Adipocyte (in vitro differentiated cells): ENCODE measurements at regions not wholly inside any gene's neighbourhood (a gene's known extent, or its start where the extent isn't known, plus 50 kb on each side); places are given as distances from the start of the nearest gene placed in this dataset.

Experiments used
- DNase-seq: peaks from one replicate; pipeline ENCODE4 v3.0.0-alpha.2; 2015; ENCODE audit warnings: low read depth
- H3K27me3 ChIP-seq: replicated peaks from 2 replicates; pipeline ENCODE4 v1.7.0; 2013; ENCODE audit warnings: mild to moderate bottlenecking, low read length, moderate library complexity; ENCODE audit not compliant: control insufficient read depth, insufficient read depth
- H3K36me3 ChIP-seq: 2 replicates; pipeline ENCODE4 v1.7.0; 2013; ENCODE audit warnings: low read length, mild to moderate bottlenecking, moderate library complexity; ENCODE audit not compliant: control insufficient read depth, insufficient read depth, severe bottlenecking
- H3K4me1 ChIP-seq: 2 replicates; pipeline ENCODE4 v1.7.0; 2013; ENCODE audit warnings: mild to moderate bottlenecking, low read length, moderate library complexity; ENCODE audit not compliant: control insufficient read depth, insufficient read depth
- H3K4me3 ChIP-seq: 2 replicates; pipeline ENCODE4 v1.7.0; 2013; ENCODE audit warnings: mild to moderate bottlenecking, low read length, moderate library complexity
- H3K9ac ChIP-seq: 2 replicates; pipeline ENCODE4 v1.7.0; 2013; ENCODE audit warnings: mild to moderate bottlenecking, low read length, moderate library complexity
- H3K9me3 ChIP-seq: 2 replicates; pipeline ENCODE4 v1.7.0; 2013; ENCODE audit warnings: mild to moderate bottlenecking, low read length, moderate library complexity; ENCODE audit not compliant: control insufficient read depth

DNA sequence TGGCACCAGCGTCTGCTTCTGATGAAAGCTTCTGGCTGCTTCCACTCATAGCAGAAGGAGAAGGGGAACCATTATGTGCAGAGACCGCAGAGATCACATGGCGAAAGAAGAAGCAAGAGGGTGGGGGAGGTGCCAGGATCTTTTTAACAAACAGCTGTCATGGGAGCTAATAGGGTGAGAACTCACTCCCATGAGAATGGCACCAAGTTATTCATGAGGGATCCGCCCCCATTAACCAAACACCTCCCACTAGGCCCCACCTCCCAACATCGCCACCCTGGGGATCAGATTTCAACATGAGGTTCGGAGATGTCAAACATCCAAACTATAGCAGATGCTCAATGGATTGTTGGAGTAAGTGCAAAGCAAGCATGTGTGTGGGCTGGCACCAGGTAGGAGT lies 125.8 kb upstream of the SLIT3 start:
- Histone ChIP-seq H3K4me3 (no peak overlapping the region), H3K36me3 (no peaks in the 10 kb centered on the region), H3K9me3 (no peaks in the 10 kb centered on the region), H3K9ac (no peak overlapping the region), H3K4me1 (peaks cover 38% of the 10 kb centered on the region), H3K27me3 (no peaks in the 10 kb centered on the region)
- DNase-seq: no peak

DNA sequence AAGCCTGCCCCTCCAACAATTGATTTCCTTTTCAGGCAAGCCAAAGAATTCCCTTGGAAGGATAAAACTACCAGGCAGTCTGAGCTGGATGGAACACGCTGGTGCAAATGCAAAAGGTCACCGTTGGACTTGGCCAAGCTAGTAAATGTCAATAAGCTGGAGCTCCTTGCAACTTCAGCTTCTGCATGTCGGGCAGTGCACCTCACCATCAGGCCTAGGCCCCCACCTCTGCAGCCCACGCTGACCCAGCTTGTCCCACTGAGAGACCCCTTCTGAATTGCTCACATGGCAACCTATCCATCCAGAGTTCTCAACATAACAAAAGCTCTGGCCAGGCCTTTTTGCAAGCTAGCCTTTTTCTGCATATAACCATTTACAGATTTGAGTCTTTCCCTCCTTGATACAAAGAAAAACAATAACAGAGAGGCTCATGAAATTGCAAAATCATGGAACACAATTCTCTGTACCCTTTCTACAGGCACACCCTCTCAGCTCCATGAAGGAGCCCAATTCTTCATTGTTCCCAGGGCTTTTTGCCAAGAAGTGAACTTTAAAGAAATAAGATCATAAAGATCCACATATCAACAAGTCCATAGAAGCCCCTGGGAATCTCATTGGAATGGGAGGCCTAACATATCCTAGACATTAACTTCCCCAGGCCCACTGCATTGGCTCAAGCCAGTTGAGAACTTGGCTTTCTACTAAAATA lies 123.9 kb upstream of the SLIT3 start:
- Histone ChIP-seq H3K36me3 (no peaks in the 10 kb centered on the region), H3K9ac (no peak overlapping the region), H3K9me3 (peaks cover 3% of the 10 kb centered on the region), H3K4me1 (peaks cover 29% of the 10 kb centered on the region), H3K27me3 (no peaks in the 10 kb centered on the region), H3K4me3 (no peak overlapping the region)
- DNase-seq: peak; percentile 71

DNA sequence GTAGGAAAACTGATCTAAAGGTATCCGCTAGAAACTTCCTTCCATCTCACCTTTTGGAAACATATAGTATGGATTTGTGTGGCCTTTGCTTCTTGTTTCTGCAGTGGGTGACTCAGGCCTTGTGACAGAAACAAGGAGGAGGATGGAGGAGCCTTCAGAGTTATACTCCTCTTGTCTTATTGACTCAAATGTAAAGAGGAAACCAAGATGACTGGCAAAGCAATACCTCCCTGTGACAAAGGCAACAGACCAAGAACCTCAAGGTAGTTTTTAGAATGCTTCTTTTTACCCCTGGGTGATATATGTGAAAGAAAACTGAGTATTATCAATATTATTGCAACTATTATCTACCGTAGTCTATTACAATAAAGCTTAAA lies 123.3 kb upstream of the SLIT3 start:
- H3K4me3 ChIP-seq: no peak overlapping the region
- no peak for DNase-seq

DNA sequence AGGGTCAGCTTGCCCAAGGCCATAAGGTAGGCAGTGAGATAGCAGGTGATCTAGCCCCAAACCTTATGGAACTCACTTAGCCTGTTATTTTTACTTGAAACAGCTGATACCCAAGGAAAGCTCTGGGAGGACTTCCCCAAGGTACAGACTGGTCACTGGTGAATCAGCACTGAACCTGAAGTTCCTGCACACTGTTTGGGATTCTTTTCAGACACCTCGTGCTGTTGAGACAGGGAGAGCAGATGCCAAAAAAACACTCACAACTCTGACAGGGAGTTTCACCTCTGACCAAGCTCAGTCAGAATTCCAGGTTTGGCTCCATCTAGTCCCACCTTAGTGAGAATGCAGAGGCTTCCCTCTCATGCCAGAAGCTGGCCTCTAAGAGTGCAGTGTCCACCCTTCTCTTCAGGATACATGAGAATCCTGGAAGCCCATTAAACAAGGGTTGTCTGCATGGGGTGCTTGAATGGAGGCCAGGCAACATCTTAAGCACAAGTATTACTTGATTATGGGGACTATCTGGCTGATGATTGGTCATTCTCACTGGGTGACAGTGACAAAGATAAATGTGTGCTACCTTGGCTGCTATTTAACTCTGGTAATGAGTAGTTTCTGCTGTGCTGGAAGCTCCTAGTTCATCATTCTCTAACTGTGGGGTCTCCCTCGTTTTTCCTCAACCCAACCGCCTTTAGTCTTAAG lies 122.8 kb upstream of the SLIT3 start:
- H3K9me3 ChIP-seq: peaks cover 9% of the 10 kb centered on the region
- no peaks in the 10 kb centered on the region for H3K27me3 ChIP-seq
- DNase-seq: no peak
- no peak overlapping the region for H3K4me3 ChIP-seq
- no peaks in the 10 kb centered on the region for H3K36me3 ChIP-seq
- no peak overlapping the region for H3K9ac ChIP-seq
- H3K4me1 ChIP-seq: peaks cover 22% of the 10 kb centered on the region

More for the DNA sequence above, 123.3 kb upstream of the SLIT3 start:
- Histone ChIP-seq H3K4me1 (peaks cover 27% of the 10 kb centered on the region), H3K9ac (no peak overlapping the region), H3K9me3 (peaks cover 8% of the 10 kb centered on the region), H3K27me3 (no peaks in the 10 kb centered on the region), H3K36me3 (no peaks in the 10 kb centered on the region)

DNA sequence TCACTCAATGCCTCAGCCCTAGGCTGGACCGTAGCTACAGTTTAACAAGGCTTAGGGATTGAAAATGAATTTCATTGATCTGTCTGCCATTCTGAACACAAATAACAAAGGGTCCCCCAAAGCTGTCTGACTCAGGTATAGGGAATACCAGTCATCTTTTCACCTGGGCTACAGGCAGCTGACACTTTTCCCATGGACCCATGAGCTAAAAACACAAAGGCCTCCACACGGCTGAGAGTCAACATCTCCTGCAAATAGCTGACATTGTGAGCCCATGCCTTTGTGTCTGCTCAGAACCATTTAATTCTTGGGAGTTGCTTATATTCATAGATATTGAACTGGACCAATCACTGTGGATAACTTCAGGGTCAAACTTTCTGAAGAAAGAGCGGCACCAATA lies 121.1 kb upstream of the SLIT3 start:
- Histone ChIP-seq H3K36me3 (no peaks in the 10 kb centered on the region), H3K9ac (no peak overlapping the region), H3K4me3 (no peak overlapping the region), H3K27me3 (no peaks in the 10 kb centered on the region), H3K9me3 (peaks cover 9% of the 10 kb centered on the region), H3K4me1 (peaks cover 22% of the 10 kb centered on the region)
- no peak for DNase-seq

DNA sequence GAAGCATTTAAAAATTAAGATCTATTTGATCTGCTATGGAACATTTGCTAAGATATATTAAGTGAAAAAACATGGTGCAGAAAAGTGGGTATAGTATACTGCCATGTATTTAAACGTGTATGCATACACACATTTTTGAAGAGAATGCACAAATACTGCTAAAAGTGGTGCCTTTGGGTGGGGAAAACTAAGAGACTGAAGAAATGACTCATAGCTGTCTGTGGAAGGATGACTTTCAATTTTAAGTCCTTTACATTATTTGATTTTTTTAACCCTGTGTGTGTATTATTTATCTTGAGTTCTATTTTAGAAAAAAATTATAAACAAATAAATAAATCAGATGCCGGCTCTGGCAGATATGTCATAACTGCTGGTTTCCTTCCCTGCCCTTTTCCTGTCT lies 120.7 kb upstream of the SLIT3 start:
- Histone ChIP-seq H3K9ac (no peak overlapping the region), H3K27me3 (no peaks in the 10 kb centered on the region), H3K4me1 (peaks cover 25% of the 10 kb centered on the region), H3K4me3 (no peak overlapping the region), H3K36me3 (no peaks in the 10 kb centered on the region), H3K9me3 (peaks cover 9% of the 10 kb centered on the region)
- peak; percentile 56 for DNase-seq

DNA sequence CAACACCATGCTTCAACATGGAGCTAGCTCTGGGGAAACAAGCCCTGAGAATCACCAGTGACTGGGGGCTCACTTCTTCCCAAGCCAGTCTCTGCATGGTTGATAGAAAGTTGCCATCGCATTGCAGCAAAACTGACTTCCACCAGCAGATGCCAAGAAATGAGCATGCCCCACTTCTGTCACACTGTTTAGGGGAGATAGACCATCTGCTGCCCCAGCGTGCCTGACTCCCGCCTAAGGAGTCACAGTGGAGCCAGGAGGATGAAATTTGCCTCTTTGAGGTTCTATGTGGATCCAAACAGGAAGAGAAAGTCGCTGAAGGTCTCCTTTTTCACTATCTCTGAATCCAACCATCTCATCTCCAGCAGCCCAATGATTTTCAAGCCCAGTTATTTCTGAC lies 116.7 kb upstream of the SLIT3 start:
- peaks cover 9% of the 10 kb centered on the region for H3K9me3 ChIP-seq
- H3K36me3 ChIP-seq: no peaks in the 10 kb centered on the region
- no peak overlapping the region for H3K9ac ChIP-seq
- no peaks in the 10 kb centered on the region for H3K27me3 ChIP-seq
- H3K4me1 ChIP-seq: peaks cover 36% of the 10 kb centered on the region
- no peak for DNase-seq
- H3K4me3 ChIP-seq: no peak overlapping the region

DNA sequence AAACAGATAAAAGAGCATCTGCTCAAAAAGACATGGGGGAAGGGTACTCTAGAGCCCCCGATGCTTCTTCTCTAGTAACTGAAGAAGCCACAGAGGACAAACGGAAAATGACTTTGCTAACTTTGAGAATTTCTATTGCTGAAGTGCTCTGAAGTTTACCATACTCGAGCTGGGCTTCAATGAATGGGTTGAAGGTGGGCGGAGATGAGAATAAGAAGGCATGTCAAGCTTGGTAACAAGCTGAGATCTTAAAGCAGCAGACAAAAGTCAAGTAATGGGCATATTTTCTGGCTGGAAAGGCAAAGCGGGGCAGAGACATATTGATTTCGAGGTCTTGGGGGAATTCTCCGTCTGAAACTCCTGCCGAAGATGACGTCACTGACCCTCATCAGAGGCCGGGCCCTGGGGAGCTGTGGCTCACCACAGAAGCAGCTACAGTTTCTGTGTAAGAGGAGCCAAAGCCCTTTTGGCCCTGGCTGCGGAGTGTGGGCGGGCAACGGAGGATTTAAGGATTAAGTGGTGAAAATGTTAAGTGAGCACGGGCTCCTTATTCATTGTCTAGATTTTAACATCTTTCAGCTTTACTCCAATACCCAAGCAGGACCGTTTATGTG lies 115.8 kb upstream of the SLIT3 start:
- H3K9me3 ChIP-seq: peaks cover 9% of the 10 kb centered on the region
- H3K4me1 ChIP-seq: peaks cover 46% of the 10 kb centered on the region
- H3K9ac ChIP-seq: peak overlapping the region; percentile 23
- H3K4me3 ChIP-seq: peak overlapping the region; percentile 58
- DNase-seq: peak; percentile 98
- H3K36me3 ChIP-seq: no peaks in the 10 kb centered on the region
- no peaks in the 10 kb centered on the region for H3K27me3 ChIP-seq

DNA sequence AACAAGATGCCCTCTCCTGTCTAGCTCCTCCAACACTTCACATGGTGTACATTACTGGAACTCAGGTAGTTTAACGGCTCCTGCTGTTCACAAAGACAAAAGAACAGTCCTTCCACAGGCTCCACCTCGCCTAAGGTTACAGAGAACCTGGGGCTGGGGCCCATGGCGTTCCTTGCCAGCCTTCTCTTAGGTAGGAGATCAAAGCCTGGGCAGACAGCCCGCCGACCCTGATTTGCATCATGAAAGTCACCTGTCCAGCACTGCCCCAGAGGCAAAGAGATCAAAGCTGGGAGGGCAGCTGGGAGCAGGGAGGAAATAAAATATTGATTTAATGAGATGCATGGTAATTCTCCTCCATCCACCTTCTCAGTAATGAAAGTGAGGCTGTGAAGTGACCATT lies 115.0 kb upstream of the SLIT3 start:
- no peaks in the 10 kb centered on the region for H3K27me3 ChIP-seq
- H3K9me3 ChIP-seq: peaks cover 9% of the 10 kb centered on the region
- no peak overlapping the region for H3K9ac ChIP-seq
- H3K36me3 ChIP-seq: no peaks in the 10 kb centered on the region
- peaks cover 52% of the 10 kb centered on the region for H3K4me1 ChIP-seq
- H3K4me3 ChIP-seq: no peak overlapping the region
- DNase-seq: no peak

DNA sequence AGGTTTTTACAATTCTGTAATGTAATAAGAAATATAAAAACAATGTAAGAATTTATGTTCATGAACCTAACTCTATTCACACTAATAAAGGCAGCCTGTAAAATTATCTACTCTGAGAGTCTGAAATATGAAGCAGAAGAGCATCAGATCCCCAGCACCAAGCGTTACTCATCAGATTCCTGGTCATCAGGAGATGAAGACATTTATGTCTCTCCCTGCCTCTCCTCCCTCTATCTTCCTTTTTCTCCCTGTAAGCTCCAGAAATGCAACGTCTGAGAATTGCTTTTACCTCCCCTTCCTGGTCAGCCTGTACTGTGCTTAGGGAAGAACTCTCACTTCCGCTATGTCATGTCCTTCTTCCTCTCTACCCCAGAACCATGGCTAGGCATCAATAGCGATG lies 114.4 kb upstream of the SLIT3 start:
- Histone ChIP-seq H3K9ac (no peak overlapping the region), H3K27me3 (no peaks in the 10 kb centered on the region)

DNA sequence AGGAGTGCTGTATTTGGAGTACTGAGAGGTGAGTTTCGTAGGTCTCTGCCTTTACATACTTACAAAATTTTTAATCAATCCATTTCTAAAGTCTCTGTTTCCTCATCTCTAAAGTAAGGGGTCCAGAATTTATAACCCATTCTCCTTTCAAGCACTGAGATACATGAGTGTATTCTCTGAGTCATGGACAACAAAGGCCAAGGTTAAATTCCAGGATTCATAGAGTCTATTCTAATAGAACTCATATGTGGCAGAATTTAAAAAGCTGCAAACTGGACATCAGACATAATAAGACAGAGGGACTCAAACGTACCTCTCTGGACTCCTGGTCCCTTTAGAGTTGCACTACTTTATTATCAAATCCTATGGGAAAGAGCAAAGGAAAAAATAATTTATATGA lies 112.5 kb upstream of the SLIT3 start:
- peak overlapping the region; percentile 26 for H3K4me3 ChIP-seq

More for the DNA sequence above, 114.4 kb upstream of the SLIT3 start:
- no peak for DNase-seq
- Histone ChIP-seq H3K4me1 (peaks cover 52% of the 10 kb centered on the region), H3K36me3 (no peaks in the 10 kb centered on the region), H3K4me3 (no peak overlapping the region), H3K9me3 (peaks cover 9% of the 10 kb centered on the region)

More for the DNA sequence above, 112.5 kb upstream of the SLIT3 start:
- Histone ChIP-seq H3K4me1 (peaks cover 56% of the 10 kb centered on the region), H3K9me3 (no peaks in the 10 kb centered on the region), H3K27me3 (no peaks in the 10 kb centered on the region), H3K36me3 (no peaks in the 10 kb centered on the region), H3K9ac (no peak overlapping the region)
- DNase-seq: peak; percentile 45
